AG04449 (cell line): ENCODE measurements at regions not wholly inside any gene's neighbourhood (a gene's known extent, or its start where the extent isn't known, plus 50 kb on each side); places are given as distances from the start of the nearest gene placed in this dataset.
"Not testable (repeated sequence)": the region's sequence is repeated elsewhere in the genome, so short reads cannot be mapped to it uniquely, and the experiment has no call there.

Source experiments
- CTCF ChIA-PET: fragments of 350-600 bp; formaldehyde crosslinking; extraction: SDS; loops from one replicate; lab custom pipeline; 2021; ENCODE audit warnings: antibody characterized with exemption; lab: Yijun Ruan, JAX
- POLR2A ChIA-PET: fragments of 400-600, 350-600 bp; formaldehyde crosslinking; extraction: SDS; loops from one replicate; lab custom pipeline; 2020; ENCODE audit warnings: antibody characterized with exemption, inconsistent platforms; lab: Yijun Ruan, JAX
- DNase-seq: peaks from one replicate; pipeline ENCODE4 v3.0.0-alpha.2; 2010; ENCODE audit warnings: low read depth, low spot score
- H3K4me3 ChIP-seq: 2 replicates; pipeline ENCODE4 v1.5.1; 2011; ENCODE audit warnings: low read depth, mild to moderate bottlenecking, control low read depth, low read length
- CTCF ChIP-seq: IDR thresholded peaks from one replicate; pipeline ENCODE4 v1.5.1; 2011; ENCODE audit warnings: mild to moderate bottlenecking, moderate library complexity, low read length, control low read depth, inconsistent platforms; ENCODE audit not compliant: insufficient read depth; ENCODE audit errors: missing control alignments

GRCh38 chr4:159944477-159944876 lies 841.6 kb downstream of the RAPGEF2 start:
- POLR2A ChIA-PET: no interaction called here
- CTCF ChIA-PET: no interaction called here

DNA sequence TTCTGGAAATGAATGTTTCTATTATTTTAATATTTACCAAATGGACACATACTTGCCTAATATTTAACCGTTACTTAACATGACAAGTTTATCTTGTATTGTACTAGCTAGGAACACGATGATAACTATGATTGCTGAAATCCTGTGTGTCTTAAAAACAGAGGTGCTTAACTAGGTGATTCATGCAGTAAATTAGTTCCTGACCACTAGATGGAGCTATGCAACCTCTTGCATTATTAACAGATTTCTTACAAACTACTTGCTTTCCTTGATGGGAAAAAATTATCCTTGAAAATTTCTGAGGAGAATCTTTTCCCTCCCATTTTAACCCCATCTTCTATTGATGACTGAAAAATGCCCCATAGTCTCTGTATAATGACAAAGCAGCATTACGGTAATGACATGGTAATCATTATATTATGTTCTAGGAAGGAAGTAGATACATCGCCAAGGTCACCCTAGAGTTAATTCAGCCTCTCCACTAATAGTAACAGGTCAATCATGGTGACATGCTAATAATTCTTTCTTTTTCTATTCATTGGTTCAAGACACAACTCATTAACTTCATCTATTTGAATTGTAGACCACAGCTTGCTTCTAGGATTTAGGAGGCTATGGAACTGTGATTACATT lies 844.2 kb downstream of the RAPGEF2 start:
- POLR2A ChIA-PET: no interaction called here
- H3K4me3 ChIP-seq: no peak overlapping the region
- DNase-seq: peak; percentile 12
- CTCF ChIA-PET: interaction anchor here (0.6 to 1.9 kb wide), 7 partner anchors 9 to 550 kb away, joined by 3 to 7 read pairs (median 5); no protein-coding TSS in a partner anchor
- peak; percentile 53 for TF ChIP-seq CTCF

More at GRCh38 chr4:159944477-159944876, 841.6 kb downstream of the RAPGEF2 start:
- TF ChIP-seq CTCF: no peak
- no peak overlapping the region for H3K4me3 ChIP-seq
- no peak for DNase-seq

GRCh38 chr4:159950707-159951106 lies 847.8 kb downstream of the RAPGEF2 start:
- ChIA-PET POLR2A (no interaction called here), CTCF (interaction anchor here (0.6 kb wide), 1 partner anchor 9 kb away, joined by 3 read pairs; no protein-coding TSS in a partner anchor)
- no peak for DNase-seq
- no peak overlapping the region for H3K4me3 ChIP-seq
- no peak for TF ChIP-seq CTCF

- H3K4me3 ChIP-seq: no peak overlapping the region
- DNase-seq: no peak
- ChIA-PET POLR2A (no interaction called here), CTCF (no interaction called here)
- TF ChIP-seq CTCF: no peak
These were observed 863.9 kb downstream of the RAPGEF2 start for GRCh38 chr4:159966746-159967145.

GRCh38 chr4:159976871-159977482 lies 874.1 kb downstream of the RAPGEF2 start:
- CTCF ChIA-PET, POLR2A ChIA-PET, DNase-seq, H3K4me3 ChIP-seq: not testable (repeated sequence)

GRCh38 chr4:159977907-159978617 lies 875.2 kb downstream of the RAPGEF2 start:
- ChIA-PET POLR2A (no interaction called here), CTCF (no interaction called here)
- H3K4me3 ChIP-seq: no peak overlapping the region
- no peak for DNase-seq
- no peak for TF ChIP-seq CTCF
